A673 (cell line): ENCODE measurements at regions not wholly inside any gene's neighbourhood (a gene's known extent, or its start where the extent isn't known, plus 50 kb on each side); places are given as distances from the start of the nearest gene placed in this dataset.

Source experiments
- CTCF ChIP-seq: fragments of 300-800, 200-600 bp; sonication (generic); conservative IDR thresholded peaks from 2 replicates; pipeline ENCODE4 v1.5.1; 2017; ENCODE audit warnings: low read depth, mild to moderate bottlenecking, antibody characterized with exemption, low read length, moderate library complexity, mixed read lengths
- EZH2 ChIP-seq: fragments of 200-600 bp; sonication (generic); IDR thresholded peaks from 2 replicates; pipeline ENCODE4 v1.6.1; 2017; ENCODE audit warnings: borderline replicate concordance, low read depth, mild to moderate bottlenecking, mixed read lengths, antibody characterized with exemption, low read length; ENCODE audit not compliant: poor library complexity, severe bottlenecking

- TF ChIP-seq CTCF, result no peak
- no peak for TF ChIP-seq EZH2
Observed at GRCh38 chrX:40201329-40201885, 103.6 kb upstream of the BCOR start.
